DND-41 (cell line): ENCODE measurements at regions not wholly inside any gene's neighbourhood (a gene's known extent, or its start where the extent isn't known, plus 50 kb on each side); places are given as distances from the start of the nearest gene placed in this dataset.

Experiments used
- ATAC-seq: fragments of 200-7000 bp; cut with Tn5 transposase; 3 replicates; pipeline ENCODE4 v1.9.1; 2021; ENCODE audit warnings: low read depth; ENCODE audit not compliant: insufficient read depth
- DNase-seq: peaks from one replicate; pipeline ENCODE4 v3.0.0-alpha.2; 2020
- H2AFZ ChIP-seq: 2 replicates; pipeline ENCODE4 v1.6.0; 2012; ENCODE audit warnings: low read depth, low read length
- H3K27ac ChIP-seq: 2 replicates; pipeline ENCODE4 v1.5.1; 2012; ENCODE audit warnings: low read length, inconsistent platforms
- H3K27me3 ChIP-seq: fragments of 200-600 bp; sonication (generic); 2 replicates; pipeline ENCODE4 v1.6.0; 2012; ENCODE audit warnings: low read length, mild to moderate bottlenecking, inconsistent platforms; ENCODE audit not compliant: insufficient read depth, poor library complexity
- H3K36me3 ChIP-seq: 2 replicates; pipeline ENCODE4 v1.5.1; 2012; ENCODE audit warnings: low read length, inconsistent platforms; ENCODE audit not compliant: insufficient read depth
- H3K4me1 ChIP-seq: 2 replicates; pipeline ENCODE4 v1.5.1; 2012; ENCODE audit warnings: mild to moderate bottlenecking, low read length; ENCODE audit not compliant: insufficient read depth
- H3K4me2 ChIP-seq: 2 replicates; pipeline ENCODE4 v1.6.0; 2012; ENCODE audit warnings: mild to moderate bottlenecking, moderate library complexity, low read length, inconsistent platforms; ENCODE audit not compliant: insufficient read depth
- H3K4me3 ChIP-seq, 2 experiments: fragments of 200-600 bp in 1 of 2; shearing (Covaris generic) in 1 of 2; 2 replicates each; pipeline ENCODE4 v1.5.1; 2012 to 2016; ENCODE audit warnings: inconsistent platforms in 2 of 2, low read length in 2 of 2, mild to moderate bottlenecking in 2 of 2, low read depth in 1 of 2, moderate library complexity in 1 of 2
- H3K79me2 ChIP-seq: 2 replicates; pipeline ENCODE4 v1.6.0; 2012; ENCODE audit warnings: low read length, inconsistent platforms; ENCODE audit not compliant: insufficient read depth
- H3K9ac ChIP-seq: 2 replicates; pipeline ENCODE4 v1.6.0; 2012; ENCODE audit warnings: low read depth, mild to moderate bottlenecking, inconsistent platforms, low read length, moderate library complexity
- H3K9me3 ChIP-seq: 2 replicates; pipeline ENCODE4 v1.5.1; 2012; ENCODE audit warnings: low read length, moderate library complexity, mild to moderate bottlenecking, inconsistent platforms; ENCODE audit not compliant: insufficient read depth, severe bottlenecking
- H4K20me1 ChIP-seq: 2 replicates; pipeline ENCODE4 v1.6.0; 2012; ENCODE audit warnings: low read length; ENCODE audit not compliant: insufficient read depth
- EZH2 ChIP-seq: IDR thresholded peaks from 3 replicates; pipeline ENCODE4 v1.6.1; 2012; ENCODE audit warnings: borderline replicate concordance, low read depth, mild to moderate bottlenecking, moderate library complexity, low read length, inconsistent platforms; ENCODE audit not compliant: severe bottlenecking
- TF ChIP-seq, protein P1 (sequence below): IDR thresholded peaks from 2 replicates; pipeline ENCODE4 v1.5.1; 2012; ENCODE audit warnings: borderline replicate concordance, low read length, moderate library complexity, mild to moderate bottlenecking; ENCODE audit not compliant: poor library complexity, severe bottlenecking; ENCODE audit errors: extremely low read depth

DNA sequence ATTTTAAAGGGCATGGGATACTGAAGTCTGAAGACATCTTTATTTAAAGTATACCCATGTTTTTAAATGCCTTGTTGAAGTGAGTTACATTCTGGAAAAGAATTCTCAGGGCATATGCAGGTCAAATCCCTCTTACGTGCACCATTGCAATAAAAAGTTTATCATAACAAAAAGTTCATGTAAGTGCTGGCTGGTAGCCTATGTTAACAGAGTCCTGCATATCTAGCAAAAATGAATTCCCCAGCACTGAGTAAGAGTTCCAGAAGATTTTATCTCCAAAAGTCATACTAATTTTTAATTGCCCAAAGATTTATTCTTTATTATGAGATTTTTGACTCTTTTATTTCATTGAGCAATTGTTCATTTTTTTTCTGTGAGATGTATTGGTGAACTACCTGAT, 104.7 kb upstream of the ROBO1 start:
- Histone ChIP-seq H2AFZ (no peak overlapping the region), H3K4me2 (no peak overlapping the region)

DNA sequence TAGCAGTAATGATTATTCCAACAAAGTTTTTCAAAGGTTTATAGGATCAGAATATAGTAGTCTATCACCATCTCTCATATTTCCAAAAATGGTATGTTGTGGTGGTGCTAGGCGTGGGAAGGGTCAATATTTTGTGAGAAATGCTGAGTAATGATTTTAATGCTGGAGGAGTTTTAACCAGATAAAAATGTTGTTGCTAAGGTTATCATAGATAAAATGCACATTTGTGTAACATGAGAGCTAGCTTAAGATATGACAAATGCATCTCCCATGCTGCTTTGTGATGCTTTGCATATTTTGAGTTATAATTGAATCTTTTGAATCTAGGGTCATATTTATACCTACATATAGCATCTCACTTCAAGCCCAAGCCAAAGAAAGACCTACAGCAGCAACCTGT, 103.9 kb upstream of the ROBO1 start:
- ATAC-seq: no peak
- Histone ChIP-seq H3K4me2 (no peak overlapping the region), H3K79me2 (no peaks in the 10 kb centered on the region), H3K9me3 (no peaks in the 10 kb centered on the region), H3K4me1 (no peaks in the 10 kb centered on the region), H3K36me3 (no peaks in the 10 kb centered on the region), H3K4me3 (no peak overlapping the region), H3K27ac (no peak overlapping the region), H3K27me3 (no peaks in the 10 kb centered on the region), H4K20me1 (no peaks in the 10 kb centered on the region), H2AFZ (no peak overlapping the region), H3K9ac (no peak overlapping the region)
- no peak for DNase-seq
- TF ChIP-seq EZH2: no peak
- TF ChIP-seq, protein P1, sequence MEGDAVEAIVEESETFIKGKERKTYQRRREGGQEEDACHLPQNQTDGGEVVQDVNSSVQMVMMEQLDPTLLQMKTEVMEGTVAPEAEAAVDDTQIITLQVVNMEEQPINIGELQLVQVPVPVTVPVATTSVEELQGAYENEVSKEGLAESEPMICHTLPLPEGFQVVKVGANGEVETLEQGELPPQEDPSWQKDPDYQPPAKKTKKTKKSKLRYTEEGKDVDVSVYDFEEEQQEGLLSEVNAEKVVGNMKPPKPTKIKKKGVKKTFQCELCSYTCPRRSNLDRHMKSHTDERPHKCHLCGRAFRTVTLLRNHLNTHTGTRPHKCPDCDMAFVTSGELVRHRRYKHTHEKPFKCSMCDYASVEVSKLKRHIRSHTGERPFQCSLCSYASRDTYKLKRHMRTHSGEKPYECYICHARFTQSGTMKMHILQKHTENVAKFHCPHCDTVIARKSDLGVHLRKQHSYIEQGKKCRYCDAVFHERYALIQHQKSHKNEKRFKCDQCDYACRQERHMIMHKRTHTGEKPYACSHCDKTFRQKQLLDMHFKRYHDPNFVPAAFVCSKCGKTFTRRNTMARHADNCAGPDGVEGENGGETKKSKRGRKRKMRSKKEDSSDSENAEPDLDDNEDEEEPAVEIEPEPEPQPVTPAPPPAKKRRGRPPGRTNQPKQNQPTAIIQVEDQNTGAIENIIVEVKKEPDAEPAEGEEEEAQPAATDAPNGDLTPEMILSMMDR: no peak

More for the DNA sequence above, 104.7 kb upstream of the ROBO1 start:
- no peak for ATAC-seq
- Histone ChIP-seq H3K27me3 (no peaks in the 10 kb centered on the region), H4K20me1 (no peaks in the 10 kb centered on the region), H3K36me3 (no peaks in the 10 kb centered on the region), H3K4me1 (no peaks in the 10 kb centered on the region), H3K27ac (no peak overlapping the region), H3K79me2 (no peaks in the 10 kb centered on the region), H3K4me3 (no peak overlapping the region), H3K9ac (no peak overlapping the region), H3K9me3 (no peaks in the 10 kb centered on the region)
- no peak for TF ChIP-seq EZH2
- TF ChIP-seq, protein P1: no peak
- no peak for DNase-seq

DNA sequence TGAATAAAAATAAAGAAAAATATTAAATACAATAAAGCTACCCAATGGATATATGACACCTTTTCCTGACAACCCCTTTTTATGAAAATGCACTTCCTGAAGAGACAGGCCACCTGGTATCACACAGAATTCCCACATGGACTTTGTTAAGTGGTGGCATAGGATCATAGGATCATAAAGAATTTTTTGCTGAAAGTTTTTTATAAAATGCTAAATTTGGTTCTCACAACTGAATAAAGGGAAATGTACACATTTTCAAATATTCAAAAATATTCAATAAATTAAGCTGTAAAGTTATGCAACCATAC, 102.5 kb upstream of the ROBO1 start:
- no peak overlapping the region for H3K27ac ChIP-seq
- no peaks in the 10 kb centered on the region for H3K36me3 ChIP-seq
- no peak for ATAC-seq
- H2AFZ ChIP-seq: no peak overlapping the region
- H3K9me3 ChIP-seq: no peaks in the 10 kb centered on the region
- H3K4me2 ChIP-seq: no peak overlapping the region
- no peak overlapping the region for H3K9ac ChIP-seq
- no peaks in the 10 kb centered on the region for H3K4me1 ChIP-seq
- no peaks in the 10 kb centered on the region for H3K27me3 ChIP-seq
- H3K4me3 ChIP-seq: no peak overlapping the region
- TF ChIP-seq, protein P1: no peak
- TF ChIP-seq EZH2: no peak
- no peaks in the 10 kb centered on the region for H4K20me1 ChIP-seq
- no peaks in the 10 kb centered on the region for H3K79me2 ChIP-seq
- no peak for DNase-seq
